ENCODE measurements at regions not wholly inside any gene's neighbourhood (a gene's known extent, or its start where the extent isn't known, plus 50 kb on each side); places are given as distances from the start of the nearest gene placed in this dataset.

GRCh38 chr20:4427940-4428586 is 179.0 kb upstream of the ADRA1D start:
- no peak overlapping the region for H2AFZ ChIP-seq (ENCODE audit: low read length)
- H3K9me3 ChIP-seq (ENCODE audit: insufficient read depth in 2 of 2, low read depth in 1 of 2, low read length in 1 of 2) = no peaks in the 10 kb centered on the region
- H3K23me2 ChIP-seq (ENCODE audit: low read depth, low read length) = no peaks in the 10 kb centered on the region
- H4K20me1 ChIP-seq (replicated peaks in 1 of 2; ENCODE audit: control insufficient read depth in 1 of 2, insufficient read depth in 2 of 2, low read length in 2 of 2) = no peaks in the 10 kb centered on the region
- no peak overlapping the region for H4K5ac ChIP-seq (ENCODE audit: insufficient read length, low read depth, low read length)
- ChIA-PET CTCF (ENCODE audit: partially characterized antibody) (no interaction called here), POLR2A (ENCODE audit: partially characterized antibody) (no interaction called here)
- DNase-seq (ENCODE audit: low read depth in 1 of 2, low spot score in 2 of 2) (no peak), FAIRE-seq (no peak)
- H3K79me1 ChIP-seq (ENCODE audit: low read depth, low read length) = no peaks in the 10 kb centered on the region
- H2AK5ac ChIP-seq (ENCODE audit: low read depth, low read length) = no peak overlapping the region
- no peak overlapping the region for H4K8ac ChIP-seq (ENCODE audit: extremely low read depth, insufficient read depth, low read length)
- H3K79me2 ChIP-seq (ENCODE audit: control insufficient read depth in 1 of 2, insufficient read depth in 2 of 2, low read length in 2 of 2) = no peaks in the 10 kb centered on the region
- H2BK20ac ChIP-seq (ENCODE audit: low read length) = no peak overlapping the region
- H3K4me2 ChIP-seq (ENCODE audit: insufficient read depth in 1 of 2, low read depth in 2 of 2, low read length in 2 of 2) = no peak overlapping the region
- H2BK120ac ChIP-seq (replicated peaks; ENCODE audit: low read depth, low read length) = no peak overlapping the region
- H3K23ac ChIP-seq (ENCODE audit: insufficient read length) = no peak overlapping the region
- H3K4me1 ChIP-seq (replicated peaks in 1 of 4; ENCODE audit: control insufficient read depth in 3 of 4, insufficient read depth in 4 of 4, low read length in 3 of 4) = no peaks in the 10 kb centered on the region; a peak in 1 of 7 replicates
- no peak overlapping the region for H3K27ac ChIP-seq (ENCODE audit: low read depth, low read length)
- H3K4me3 ChIP-seq (ENCODE audit: extremely low read depth in 1 of 4, insufficient read depth in 2 of 4, low read depth in 3 of 4, low read length in 4 of 4) = no peak overlapping the region
- TF ChIP-seq GABPA (IDR thresholded peaks at IDR 0.05; ENCODE audit: borderline replicate concordance, insufficient read depth, low read length) (no peak), SIRT6 (IDR thresholded peaks at IDR 0.05; ENCODE audit: low read length) (no peak), POLR2A (IDR thresholded peaks at IDR 0.05; ENCODE audit: control extremely low read depth in 1 of 2, low read depth in 2 of 2, low read length in 2 of 2) (no peak), POLR2AphosphoS5 (IDR thresholded peaks at IDR 0.05; ENCODE audit: low read depth, low read length) (no peak), CREB1 (IDR thresholded peaks at IDR 0.05) (no peak), CBX8 (IDR thresholded peaks at IDR 0.05; ENCODE audit: borderline replicate concordance, low read depth, low read length) (no peak), JUND (IDR thresholded peaks at IDR 0.05; ENCODE audit: low read length) (no peak), GTF2F1 (IDR thresholded peaks at IDR 0.05; ENCODE audit: borderline replicate concordance, low read depth, low read length) (no peak), USF2 (IDR thresholded peaks at IDR 0.05; ENCODE audit: low read length) (no peak), JUN (IDR thresholded peaks at IDR 0.05; ENCODE audit: low read depth, low read length) (no peak)
- no peaks in the 10 kb centered on the region for H3K36me3 ChIP-seq (ENCODE audit: control insufficient read depth in 2 of 4, insufficient read depth in 4 of 4, low read length in 3 of 4)
- no peak overlapping the region for H3K4ac ChIP-seq (replicated peaks; ENCODE audit: insufficient read length, low read depth, low read length)
- no peaks in the 10 kb centered on the region for H3K27me3 ChIP-seq (replicated peaks in 1 of 4; ENCODE audit: control insufficient read depth in 3 of 4, extremely low read depth in 1 of 4, insufficient read depth in 3 of 4, low read length in 3 of 4)
- no peak overlapping the region for H3K14ac ChIP-seq (ENCODE audit: insufficient read length)
- WGBS, 2 experiments (ENCODE audit: extremely low coverage in 1 of 2, insufficient coverage in 1 of 2, insufficient read length in 1 of 2, insufficient replicate concordance in 2 of 2, low coverage in 1 of 2, low lambda C conversion rate in 2 of 2, missing lambda C conversion rate in 1 of 2) = 88% methylated on average over 4 of the region's 4 CpGs; no CpG with 5 or more reads in 1 of the 2 experiments
- H3K18ac ChIP-seq (ENCODE audit: extremely low read depth, low read length) = no peak overlapping the region
- H3K56ac ChIP-seq (replicated peaks; ENCODE audit: insufficient read length, low read depth, low read length) = no peak overlapping the region
- no peak overlapping the region for H3K9ac ChIP-seq (replicated peaks in 1 of 4; ENCODE audit: extremely low read depth in 1 of 4, low read depth in 3 of 4, low read length in 3 of 4)
- H2BK12ac ChIP-seq (ENCODE audit: low read depth, low read length) = no peak overlapping the region
- no peak overlapping the region for H2BK15ac ChIP-seq (ENCODE audit: low read length)
- no peak overlapping the region for H4K91ac ChIP-seq (replicated peaks; ENCODE audit: insufficient read length, low read length)
- H2BK5ac ChIP-seq (ENCODE audit: low read depth, low read length) = no peak overlapping the region

Data from H1 (cell line).